Liver (tissue), 8 donors: ENCODE measurements at regions not wholly inside any gene's neighbourhood (a gene's known extent, or its start where the extent isn't known, plus 50 kb on each side); places are given as distances from the start of the nearest gene placed in this dataset.

Experiments
- DNase-seq: peaks from one replicate; pipeline ENCODE4 v3.0.0-alpha.2; 2017; ENCODE audit warnings: low spot score
- H3K27ac ChIP-seq, 2 donors: one replicate each; pipeline ENCODE4 v1.7.0; 2013; ENCODE audit warnings: inconsistent platforms in 2 of 2, low read length in 2 of 2, control low read depth in 1 of 2, low read depth in 1 of 2, mild to moderate bottlenecking in 1 of 2
- H3K27me3 ChIP-seq, 4 donors: one replicate each; pipeline versions ENCODE4 v1.6.1 to v1.7.0; 2013; ENCODE audit warnings: low read length in 3 of 4, inconsistent platforms in 1 of 4, mild to moderate bottlenecking in 1 of 4, moderate library complexity in 1 of 4; ENCODE audit not compliant: control insufficient read depth in 4 of 4, insufficient read depth in 4 of 4
- H3K36me3 ChIP-seq, 4 donors: one replicate each; pipeline versions ENCODE4 v1.6.1 to v1.7.0; 2013; ENCODE audit warnings: low read length in 3 of 4, mild to moderate bottlenecking in 3 of 4, low read depth in 1 of 4, moderate library complexity in 1 of 4; ENCODE audit not compliant: control insufficient read depth in 4 of 4, insufficient read depth in 3 of 4
- H3K4me1 ChIP-seq, 4 donors: one replicate each; pipeline versions ENCODE4 v1.6.1 to v1.7.0; 2013; ENCODE audit warnings: low read length in 3 of 4, mild to moderate bottlenecking in 3 of 4, moderate library complexity in 1 of 4; ENCODE audit not compliant: control insufficient read depth in 4 of 4, insufficient read depth in 4 of 4
- H3K4me3 ChIP-seq, 3 donors: one replicate each; pipeline versions ENCODE4 v1.6.1 to v1.7.0; 2013; ENCODE audit warnings: low read length in 3 of 3, control low read depth in 1 of 3, low read depth in 1 of 3, mild to moderate bottlenecking in 1 of 3
- H3K9ac ChIP-seq, 2 donors: one replicate each; pipeline ENCODE4 v1.7.0; 2013; ENCODE audit warnings: low read length in 2 of 2, mild to moderate bottlenecking in 2 of 2, moderate library complexity in 2 of 2, control low read depth in 1 of 2, low read depth in 1 of 2
- H3K9me3 ChIP-seq, 4 donors: one replicate each; pipeline versions ENCODE4 v1.6.1 to v1.7.0; 2013; ENCODE audit warnings: low read length in 3 of 4; ENCODE audit not compliant: control insufficient read depth in 4 of 4
- EGR1 ChIP-seq, 2 donors: IDR thresholded peaks; 2 replicates each; pipeline ENCODE4 v1.6.1; 2016 to 2018; ENCODE audit warnings: antibody characterized with exemption in 2 of 2, low read depth in 2 of 2
- FOXA1 ChIP-seq: IDR thresholded peaks from 2 replicates; pipeline ENCODE4 v1.6.1; 2016; ENCODE audit warnings: antibody characterized with exemption
- HNF4A ChIP-seq, 2 donors: conservative IDR thresholded peaks; 2 replicates each; pipeline ENCODE4 v1.6.1; 2016; ENCODE audit warnings: antibody characterized with exemption in 2 of 2, mild to moderate bottlenecking in 2 of 2
- HNF4G ChIP-seq: IDR thresholded peaks from 2 replicates; pipeline ENCODE4 v1.6.1; 2016; ENCODE audit warnings: antibody characterized with exemption
- JUND ChIP-seq, 2 donors: IDR thresholded peaks; 2 replicates each; pipeline ENCODE4 v1.6.1; 2016; ENCODE audit warnings: antibody characterized with exemption in 2 of 2
- NR2F2 ChIP-seq: IDR thresholded peaks from 2 replicates; pipeline ENCODE4 v1.6.1; 2016; ENCODE audit warnings: antibody characterized with exemption
- RAD21 ChIP-seq, 2 donors: IDR thresholded peaks; 2 replicates each; pipeline ENCODE4 v1.6.1; 2016; ENCODE audit warnings: antibody characterized with exemption in 2 of 2, mild to moderate bottlenecking in 2 of 2
- RXRA ChIP-seq, 2 donors: IDR thresholded peaks; 2 replicates each; pipeline ENCODE4 v1.6.1; 2017 to 2018; ENCODE audit warnings: antibody characterized with exemption in 2 of 2, mild to moderate bottlenecking in 1 of 2
- SP1 ChIP-seq: IDR thresholded peaks from 2 replicates; pipeline ENCODE4 v1.6.1; 2018; ENCODE audit warnings: antibody characterized with exemption, mild to moderate bottlenecking
- TAF1 ChIP-seq: conservative IDR thresholded peaks from 2 replicates; pipeline ENCODE4 v1.6.1; 2016; ENCODE audit warnings: antibody characterized with exemption, mild to moderate bottlenecking
- YY1 ChIP-seq: IDR thresholded peaks from 2 replicates; pipeline ENCODE4 v1.6.1; 2016; ENCODE audit warnings: antibody characterized with exemption, mild to moderate bottlenecking
- WGBS: extraction: QIAGEN DNeasy Blood & Tissue Kit; methylation state at CpG from one replicate; pipeline ENCODE4 v1.1.7; 2013; 5-methylcytosine and 5-hydroxymethylcytosine counted together
- TF ChIP-seq, protein P1 (sequence below): fragments of 150-350 bp; IDR thresholded peaks from 2 replicates; pipeline ENCODE4 v1.5.1; 2017; ENCODE audit warnings: improper control_type of control experiment, low read depth, low read length; ENCODE audit not compliant: missing input control
- TF ChIP-seq, protein P2 (sequence below): IDR thresholded peaks from 2 replicates; pipeline ENCODE4 v1.6.1; 2016; ENCODE audit warnings: antibody characterized with exemption
- donor health status: healthy.
- donor health status: healthy.
- donor health status: healthy.
- donor health status: healthy.
- donor health status: healthy.

DNA sequence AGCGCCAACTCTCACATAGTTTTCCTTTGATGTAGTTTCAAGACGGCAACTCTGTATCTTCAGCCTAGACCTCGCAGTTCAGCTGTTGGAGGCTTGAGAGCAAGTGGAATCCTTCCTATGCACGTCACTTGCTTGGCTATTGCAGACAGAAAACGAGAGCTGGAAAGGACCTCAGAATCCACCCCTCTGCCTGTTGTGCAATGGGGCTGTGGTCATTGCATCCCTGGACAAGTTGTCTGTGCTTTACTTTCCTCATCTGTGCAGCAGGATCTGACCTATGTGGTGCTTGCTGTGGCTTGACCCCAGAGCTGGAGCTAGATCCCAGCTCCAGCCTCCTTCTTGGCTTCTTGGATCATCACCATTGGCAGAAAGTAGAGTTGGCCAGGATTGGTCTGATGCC, 50.0 kb upstream of the IGSF21 start:
- H3K36me3 ChIP-seq: no peaks in the 10 kb centered on the region
- WGBS: 67% methylated on average over 5 of the region's 5 CpGs
- no peaks in the 10 kb centered on the region for H3K4me1 ChIP-seq
- no peak overlapping the region for H3K27ac ChIP-seq
- peaks cover 0 to 14% (median 2%) of the 10 kb centered on the region in 4 donors for H3K27me3 ChIP-seq
- H3K9ac ChIP-seq: no peak overlapping the region
- no peak for DNase-seq
- H3K4me3 ChIP-seq: no peak overlapping the region
- H3K9me3 ChIP-seq: no peaks in the 10 kb centered on the region
- TF ChIP-seq FOXA1: no peak
- TF ChIP-seq SP1: no peak
- TF ChIP-seq, protein P1, sequence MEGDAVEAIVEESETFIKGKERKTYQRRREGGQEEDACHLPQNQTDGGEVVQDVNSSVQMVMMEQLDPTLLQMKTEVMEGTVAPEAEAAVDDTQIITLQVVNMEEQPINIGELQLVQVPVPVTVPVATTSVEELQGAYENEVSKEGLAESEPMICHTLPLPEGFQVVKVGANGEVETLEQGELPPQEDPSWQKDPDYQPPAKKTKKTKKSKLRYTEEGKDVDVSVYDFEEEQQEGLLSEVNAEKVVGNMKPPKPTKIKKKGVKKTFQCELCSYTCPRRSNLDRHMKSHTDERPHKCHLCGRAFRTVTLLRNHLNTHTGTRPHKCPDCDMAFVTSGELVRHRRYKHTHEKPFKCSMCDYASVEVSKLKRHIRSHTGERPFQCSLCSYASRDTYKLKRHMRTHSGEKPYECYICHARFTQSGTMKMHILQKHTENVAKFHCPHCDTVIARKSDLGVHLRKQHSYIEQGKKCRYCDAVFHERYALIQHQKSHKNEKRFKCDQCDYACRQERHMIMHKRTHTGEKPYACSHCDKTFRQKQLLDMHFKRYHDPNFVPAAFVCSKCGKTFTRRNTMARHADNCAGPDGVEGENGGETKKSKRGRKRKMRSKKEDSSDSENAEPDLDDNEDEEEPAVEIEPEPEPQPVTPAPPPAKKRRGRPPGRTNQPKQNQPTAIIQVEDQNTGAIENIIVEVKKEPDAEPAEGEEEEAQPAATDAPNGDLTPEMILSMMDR: no peak
- no peak for TF ChIP-seq HNF4G
- no peak for TF ChIP-seq NR2F2
- TF ChIP-seq, protein P2, sequence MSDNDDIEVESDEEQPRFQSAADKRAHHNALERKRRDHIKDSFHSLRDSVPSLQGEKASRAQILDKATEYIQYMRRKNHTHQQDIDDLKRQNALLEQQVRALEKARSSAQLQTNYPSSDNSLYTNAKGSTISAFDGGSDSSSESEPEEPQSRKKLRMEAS: no peak
- no peak for TF ChIP-seq JUND (IDR thresholded peaks at IDR 0.05)
- no peak for TF ChIP-seq HNF4A (conservative IDR thresholded peaks at IDR 0.05)
- no peak for TF ChIP-seq TAF1
- TF ChIP-seq YY1: no peak
- no peak for TF ChIP-seq RXRA (IDR thresholded peaks at IDR 0.05)
- no peak for TF ChIP-seq RAD21 (IDR thresholded peaks at IDR 0.05)
- no peak for TF ChIP-seq EGR1 (IDR thresholded peaks at IDR 0.05; ENCODE audit: low read depth in 2 of 2)
